Endothelial cell of umbilical vein (primary cell): ENCODE measurements at regions not wholly inside any gene's neighbourhood (a gene's known extent, or its start where the extent isn't known, plus 50 kb on each side); places are given as distances from the start of the nearest gene placed in this dataset.

ENCODE experiments used
- BruUV-seq: library from RNA; stranded (reverse); fragments of 400-500 nt; replicated peaks from 2 replicates; lab custom pipeline; 2021; lab: Mats Ljungman, UMichigan
- CTCF ChIA-PET: fragments of 300-600, 350-600 bp; sonication (Branson Sonifier 250); formaldehyde crosslinking; loops from one replicate; lab custom pipeline; 2021; ENCODE audit warnings: antibody characterized with exemption, inconsistent platforms; lab: Charles Lee
- POLR2A ChIA-PET: fragments of 300-600, 350-600 bp; sonication (Branson Sonifier 250); formaldehyde crosslinking; loops from one replicate; lab custom pipeline; 2021; ENCODE audit warnings: antibody characterized with exemption, inconsistent platforms; lab: Charles Lee
- DNase-seq: peaks from one replicate; pipeline ENCODE4 v3.0.0-alpha.2; 2011; ENCODE audit warnings: low read depth, low spot score
- FAIRE-seq: peaks from 2 replicates; lab custom pipeline; 2011; peaks lifted over from hg19 to GRCh38; lab: Jason Lieb, UNC
- H2AFZ ChIP-seq: 2 replicates; pipeline ENCODE4 v1.6.0; 2012; ENCODE audit warnings: low read depth, low read length, control low read depth, inconsistent platforms
- H3K27ac ChIP-seq: 2 replicates; pipeline ENCODE4 v1.5.1; 2011; ENCODE audit warnings: low read depth, mild to moderate bottlenecking, control low read depth, low read length, moderate library complexity; ENCODE audit not compliant: insufficient read depth
- H3K27me3 ChIP-seq, 2 experiments: 2 replicates each; pipeline versions ENCODE4 v1.6.0 to v1.6.1; 2011; ENCODE audit warnings: low read length in 2 of 2, mixed read lengths in 1 of 2; ENCODE audit not compliant: control insufficient read depth in 2 of 2, insufficient read depth in 2 of 2
- H3K36me3 ChIP-seq, 2 experiments: 2 replicates in 1 of 2; 3 replicates in 1 of 2; pipeline ENCODE4 v1.5.1; 2011; ENCODE audit warnings: low read length in 2 of 2, mild to moderate bottlenecking in 1 of 2, moderate library complexity in 1 of 2; ENCODE audit not compliant: control insufficient read depth in 2 of 2, insufficient read depth in 2 of 2; ENCODE audit errors: extremely low read depth in 1 of 2
- H3K4me1 ChIP-seq: 3 replicates; pipeline ENCODE4 v1.5.1; 2011; ENCODE audit warnings: mild to moderate bottlenecking, low read length; ENCODE audit not compliant: control insufficient read depth, insufficient read depth; ENCODE audit errors: extremely low read depth
- H3K4me2 ChIP-seq: 2 replicates; pipeline ENCODE4 v1.6.1; 2011; ENCODE audit warnings: low read length, control low read depth, mixed read lengths; ENCODE audit not compliant: insufficient read depth
- H3K4me3 ChIP-seq, 3 experiments: fragments of 200-600 bp in 1 of 3; sonication (generic), shearing (Covaris generic) in 1 of 3; replicated peaks in 1 of 3; 2 replicates each; pipeline ENCODE4 v1.5.1; 2011 to 2016; ENCODE audit warnings: control low read depth in 3 of 3, low read length in 3 of 3, mild to moderate bottlenecking in 2 of 3, inconsistent platforms in 1 of 3, low read depth in 1 of 3, moderate library complexity in 1 of 3; ENCODE audit not compliant: insufficient read depth in 1 of 3
- H3K79me2 ChIP-seq: 2 replicates; pipeline ENCODE4 v1.6.0; 2012; ENCODE audit warnings: low read length, inconsistent platforms; ENCODE audit not compliant: control insufficient read depth, insufficient read depth
- H3K9ac ChIP-seq: replicated peaks from 2 replicates; pipeline ENCODE3; 2011; ENCODE audit warnings: low read length, control low read depth; ENCODE audit not compliant: insufficient read depth; ENCODE audit errors: extremely low read depth
- H3K9me1 ChIP-seq: replicated peaks from 3 replicates; pipeline ENCODE4 v1.6.0; 2011; ENCODE audit warnings: mild to moderate bottlenecking, low read length; ENCODE audit not compliant: control insufficient read depth, insufficient read depth; ENCODE audit errors: extremely low read depth
- H3K9me3 ChIP-seq: replicated peaks from 2 replicates; pipeline ENCODE4 v1.5.1; 2012; ENCODE audit warnings: low read length, inconsistent platforms; ENCODE audit not compliant: control insufficient read depth, insufficient read depth
- H4K20me1 ChIP-seq: replicated peaks from 2 replicates; pipeline ENCODE3; 2011; ENCODE audit warnings: mild to moderate bottlenecking, low read length; ENCODE audit not compliant: control insufficient read depth, insufficient read depth; ENCODE audit errors: extremely low read depth
- CTCF ChIP-seq, 2 donors: IDR thresholded peaks; 1 replicate in 1 of 2; 2 replicates in 1 of 2; pipeline ENCODE4 v1.5.1; 2011; ENCODE audit warnings: low read length in 2 of 2, mild to moderate bottlenecking in 2 of 2, moderate library complexity in 2 of 2, control low read depth in 1 of 2, inconsistent platforms in 1 of 2, low read depth in 1 of 2; ENCODE audit not compliant: insufficient read depth in 1 of 2; ENCODE audit errors: extremely low read depth in 1 of 2
- FOS ChIP-seq: IDR thresholded peaks from 2 replicates; pipeline ENCODE4 v1.6.1; 2011; ENCODE audit warnings: mild to moderate bottlenecking, low read length, moderate library complexity, borderline replicate concordance; ENCODE audit not compliant: insufficient read depth
- GATA2 ChIP-seq: IDR thresholded peaks from 2 replicates; pipeline ENCODE4 v1.7.0; 2011; ENCODE audit warnings: low read depth, mild to moderate bottlenecking, moderate library complexity, mixed read lengths, low read length; ENCODE audit not compliant: insufficient read length, insufficient read depth
- JUN ChIP-seq: IDR thresholded peaks from 2 replicates; pipeline ENCODE4 v1.6.1; 2011; ENCODE audit warnings: borderline replicate concordance, low read depth; ENCODE audit not compliant: insufficient read length, insufficient read depth
- MYC ChIP-seq: IDR thresholded peaks from one replicate; pipeline ENCODE4 v1.6.1; 2011; ENCODE audit warnings: mild to moderate bottlenecking, low read depth, low read length
- POLR2AphosphoS5 ChIP-seq: IDR thresholded peaks from 2 replicates; pipeline ENCODE4 v1.6.1; 2012; ENCODE audit warnings: low read depth, mild to moderate bottlenecking, control low read depth, low read length, moderate library complexity; ENCODE audit not compliant: insufficient read depth
- dilution Hi-C: fragments of 300-500 bp; cut with MboI; formaldehyde crosslinking; loops from one replicate; pipeline ENCODE4 v1.15.0; 2019; ENCODE audit warnings: low sequenced_read_pairs; ENCODE audit not compliant: extremely low pct_ligation_motif_present
- intact Hi-C: fragments of 100-400 bp; cut with micrococcal nuclease; formaldehyde crosslinking; loops from one replicate; pipeline ENCODE4 v1.10.0; 2022

GRCh38 chr3:110575702-110576101 is 495.9 kb upstream of the NECTIN3 start:
- no peaks in the 10 kb centered on the region for H3K9me1 ChIP-seq
- TF ChIP-seq MYC (no peak), CTCF (IDR thresholded peaks at IDR 0.05; ENCODE audit: extremely low read depth in 1 of 2, insufficient read depth in 1 of 2, low read depth in 1 of 2, low read length in 2 of 2) (no peak), POLR2AphosphoS5 (no peak)
- H2AFZ ChIP-seq = no peak overlapping the region
- dilution Hi-C loops = no loop called here
- no peaks in the 10 kb centered on the region for H3K27me3 ChIP-seq
- FAIRE-seq = no peak
- no peaks in the 10 kb centered on the region for H4K20me1 ChIP-seq
- DNase-seq = no peak
- H3K36me3 ChIP-seq = no peaks in the 10 kb centered on the region
- H3K79me2 ChIP-seq = no peaks in the 10 kb centered on the region
- ChIA-PET CTCF (interaction anchor here (1.6 to 2.0 kb wide), 2 partner anchors 8 to 49 kb away, joined by 4 to 5 read pairs; no protein-coding TSS in a partner anchor), POLR2A (no interaction called here)
- peaks cover 11% of the 10 kb centered on the region for H3K4me1 ChIP-seq
- no peaks in the 10 kb centered on the region for H3K9me3 ChIP-seq
- intact Hi-C loops = loop anchor here (2.0 to 5.0 kb wide), 2 partner anchors 55 to 163 kb away; no protein-coding TSS in a partner anchor
- no TSS peak for BruUV-seq
- no peak overlapping the region for H3K4me2 ChIP-seq
- H3K9ac ChIP-seq = no peak overlapping the region
- no peak overlapping the region for H3K4me3 ChIP-seq
- no peak overlapping the region for H3K27ac ChIP-seq

DNA sequence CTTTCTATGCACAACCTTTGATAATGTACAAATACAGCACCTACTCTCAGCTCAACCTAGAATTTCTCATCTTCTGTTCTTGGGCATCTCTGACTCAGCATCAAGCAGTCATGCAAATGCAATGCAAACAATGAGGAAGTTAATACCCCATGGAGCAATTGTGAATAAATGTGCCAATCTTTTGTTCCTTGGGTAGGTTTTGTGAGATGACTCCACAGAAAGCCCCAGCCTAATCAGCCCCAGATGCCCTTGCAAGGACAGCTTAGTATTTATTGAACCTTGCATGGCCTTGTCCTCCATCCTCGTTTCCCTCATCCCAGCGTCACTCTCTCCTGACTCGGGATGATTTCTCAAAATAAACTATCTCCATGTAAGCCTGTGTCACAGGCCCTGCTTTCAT is 494.7 kb upstream of the NECTIN3 start:
- Histone ChIP-seq H3K4me3 (no peak overlapping the region), H3K9ac (peak overlapping the region; percentile 12), H3K9me1 (no peaks in the 10 kb centered on the region), H3K27me3 (no peaks in the 10 kb centered on the region), H4K20me1 (no peaks in the 10 kb centered on the region), H3K4me1 (peaks cover 11% of the 10 kb centered on the region), H3K36me3 (no peaks in the 10 kb centered on the region), H2AFZ (peak overlapping the region; percentile 93), H3K9me3 (no peaks in the 10 kb centered on the region), H3K4me2 (peak overlapping the region; percentile 3), H3K79me2 (no peaks in the 10 kb centered on the region), H3K27ac (peak overlapping the region; percentile 60)
- peak; percentile 82 for TF ChIP-seq FOS
- TF ChIP-seq GATA2 = peak; percentile 16
- no peak for TF ChIP-seq POLR2AphosphoS5
- TF ChIP-seq JUN = peak; percentile 85
- CTCF ChIA-PET = interaction anchor here (1.1 to 2.0 kb wide), 3 partner anchors 10 to 56 kb away, joined by 3 to 5 read pairs (median 4); no protein-coding TSS in a partner anchor
- dilution Hi-C loops (no loop called here), intact Hi-C loops (loop anchor here (2.0 to 5.0 kb wide), 2 partner anchors 56 to 165 kb away; no protein-coding TSS in a partner anchor)
- no TSS peak for BruUV-seq
- DNase-seq (peak; percentile 65), FAIRE-seq (peak; percentile 78)
- POLR2A ChIA-PET = no interaction called here
